Uterus (tissue), 3 donors: ENCODE measurements at regions not wholly inside any gene's neighbourhood (a gene's known extent, or its start where the extent isn't known, plus 50 kb on each side); places are given as distances from the start of the nearest gene placed in this dataset.

Source experiments
- DNase-seq, 2 donors: peaks; one replicate each; pipeline ENCODE4 v3.0.0-alpha.2; 2019 to 2020
- H3K27ac ChIP-seq, 2 donors: fragments of 200-600 bp; sonication (generic); 1 replicate in 1 of 2; 2 replicates in 1 of 2; pipeline ENCODE4 v1.5.1; 2016 to 2018
- H3K27me3 ChIP-seq, 2 donors: fragments of 200-600 bp; sonication (generic); one replicate each; pipeline ENCODE4 v1.5.1; 2018 to 2019; ENCODE audit warnings: control low read depth in 1 of 2
- H3K36me3 ChIP-seq, 2 donors: fragments of 200-600 bp; sonication (generic); one replicate each; pipeline ENCODE4 v1.5.1; 2019; ENCODE audit warnings: control low read depth in 1 of 2
- H3K4me1 ChIP-seq, 2 donors: fragments of 200-600 bp; sonication (generic); one replicate each; pipeline ENCODE4 v1.5.1; 2018 to 2019; ENCODE audit warnings: control low read depth in 1 of 2
- H3K4me3 ChIP-seq, 2 donors: fragments of 200-600 bp; sonication (generic); 1 replicate in 1 of 2; 2 replicates in 1 of 2; pipeline ENCODE4 v1.5.1; 2018 to 2019; ENCODE audit warnings: mild to moderate bottlenecking in 1 of 2
- H3K9me3 ChIP-seq, 2 donors: fragments of 200-600 bp; sonication (generic); one replicate each; pipeline ENCODE4 v1.5.1; 2019; ENCODE audit warnings: control low read depth in 1 of 2
- CTCF ChIP-seq, 4 experiments: fragments of 200-600 bp in 2 of 4; fragments of 450-650 bp in 2 of 4; sonication (generic) in 2 of 4; IDR thresholded peaks; one replicate each; pipeline ENCODE4 v1.5.1; 2016 to 2019; ENCODE audit warnings: antibody characterized with exemption in 4 of 4, mild to moderate bottlenecking in 2 of 4, moderate library complexity in 1 of 4
- POLR2A ChIP-seq, 2 donors: fragments of 450-650 bp; IDR thresholded peaks; one replicate each; pipeline ENCODE4 v1.6.1; 2016; ENCODE audit warnings: antibody characterized with exemption in 2 of 2, mild to moderate bottlenecking in 1 of 2, moderate library complexity in 1 of 2
- intact Hi-C: fragments of 100-400 bp; cut with DNase I; formaldehyde crosslinking; loops from one replicate; pipeline ENCODE4 v1.15.1; 2023; ENCODE audit warnings: low total_unique reads
- donor health status: DM: yes; HTN: yes; CAD: no.

GRCh38 chr9:30800421-30800820 lies 1584.0 kb upstream of the ACO1 start:
- intact Hi-C loops: no loop called here
- no peak for TF ChIP-seq POLR2A (IDR thresholded peaks at IDR 0.05)
- TF ChIP-seq CTCF (IDR thresholded peaks at IDR 0.05): no peak
- Histone ChIP-seq H3K27ac (no peak overlapping the region), H3K36me3 (no peaks in the 10 kb centered on the region), H3K4me1 (no peaks in the 10 kb centered on the region), H3K9me3 (no peaks in the 10 kb centered on the region), H3K27me3 (no peaks in the 10 kb centered on the region), H3K4me3 (no peak overlapping the region)
- peak in 1 of 2 donors; percentile 10 for DNase-seq

- intact Hi-C loops: no loop called here
- Histone ChIP-seq H3K27ac (no peak overlapping the region), H3K9me3 (no peaks in the 10 kb centered on the region), H3K27me3 (no peaks in the 10 kb centered on the region), H3K4me3 (no peak overlapping the region), H3K4me1 (no peaks in the 10 kb centered on the region), H3K36me3 (no peaks in the 10 kb centered on the region)
- TF ChIP-seq POLR2A (IDR thresholded peaks at IDR 0.05) (no peak), CTCF (IDR thresholded peaks at IDR 0.05) (no peak)
- no peak for DNase-seq
These were observed 1571.6 kb upstream of the ACO1 start for GRCh38 chr9:30812821-30813220.

- TF ChIP-seq CTCF (IDR thresholded peaks at IDR 0.05) (no peak), POLR2A (IDR thresholded peaks at IDR 0.05) (no peak)
- H3K27me3 ChIP-seq: no peaks in the 10 kb centered on the region
- H3K9me3 ChIP-seq: no peaks in the 10 kb centered on the region
- no peak overlapping the region for H3K27ac ChIP-seq
- H3K4me3 ChIP-seq: no peak overlapping the region
- no peak for DNase-seq
- no peaks in the 10 kb centered on the region for H3K36me3 ChIP-seq
- H3K4me1 ChIP-seq: no peaks in the 10 kb centered on the region
- intact Hi-C loops: no loop called here
These were observed 1568.9 kb upstream of the ACO1 start for GRCh38 chr9:30815585-30815984.

- H3K36me3 ChIP-seq: no peaks in the 10 kb centered on the region
- no peaks in the 10 kb centered on the region for H3K27me3 ChIP-seq
- no peaks in the 10 kb centered on the region for H3K9me3 ChIP-seq
- TF ChIP-seq POLR2A (IDR thresholded peaks at IDR 0.05) (no peak), CTCF (IDR thresholded peaks at IDR 0.05) (no peak)
- no peak overlapping the region for H3K27ac ChIP-seq
- intact Hi-C loops: no loop called here
- no peak for DNase-seq
- no peaks in the 10 kb centered on the region for H3K4me1 ChIP-seq
- no peak overlapping the region for H3K4me3 ChIP-seq
These were observed 1539.3 kb upstream of the ACO1 start for GRCh38 chr9:30845136-30845535.

- no peak for TF ChIP-seq POLR2A (IDR thresholded peaks at IDR 0.05)
- no peak for TF ChIP-seq CTCF (IDR thresholded peaks at IDR 0.05)
- no peak for DNase-seq
- Histone ChIP-seq H3K36me3 (no peaks in the 10 kb centered on the region), H3K27me3 (no peaks in the 10 kb centered on the region), H3K4me1 (no peaks in the 10 kb centered on the region), H3K27ac (no peak overlapping the region), H3K4me3 (no peak overlapping the region), H3K9me3 (no peaks in the 10 kb centered on the region)
- intact Hi-C loops: no loop called here
These were observed 1537.8 kb upstream of the ACO1 start for GRCh38 chr9:30846651-30847050.
